ENCODE measurements at regions not wholly inside any gene's neighbourhood (a gene's known extent, or its start where the extent isn't known, plus 50 kb on each side); places are given as distances from the start of the nearest gene placed in this dataset.
A peak's percentile ranks its signal among the peaks of the same experiment; 100 is the strongest.

DNA sequence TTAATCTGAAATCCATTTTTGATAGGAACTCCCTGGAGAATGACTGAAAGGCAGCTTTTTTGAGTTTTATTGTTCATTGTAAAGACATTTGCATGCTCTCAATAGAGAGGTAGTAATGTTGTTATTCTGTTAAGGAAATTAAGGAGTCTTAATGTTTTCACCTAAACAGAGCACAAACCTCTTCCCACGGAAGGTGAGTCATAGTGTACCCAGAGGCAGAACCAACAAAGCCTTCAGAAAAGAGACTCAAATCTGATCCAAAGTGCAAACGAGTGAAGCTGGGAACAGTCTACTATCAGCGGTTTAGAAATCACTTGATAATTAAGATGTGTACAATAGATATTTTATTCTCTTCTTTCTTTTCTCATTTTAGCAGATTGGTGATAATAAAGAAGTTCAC is 470.5 kb downstream of the PLK2 start:
- Histone ChIP-seq H3K4me1 (ENCODE audit: control insufficient read depth, extremely low read depth, insufficient read depth, low read length) (peaks cover 7% of the 10 kb centered on the region), H3K9me1 (ENCODE audit: control insufficient read depth, extremely low read depth, insufficient read depth, low read length) (no peaks in the 10 kb centered on the region), H3K27ac (ENCODE audit: control insufficient read depth, insufficient read depth, low read length) (no peak overlapping the region), H3K36me3 (ENCODE audit: control insufficient read depth in 2 of 2, extremely low read depth in 1 of 2, insufficient read depth in 2 of 2, low read length in 2 of 2) (no peaks in the 10 kb centered on the region), H3K9me3 (ENCODE audit: control insufficient read depth, low read depth, low read length) (no peaks in the 10 kb centered on the region), H3K27me3 (ENCODE audit: control insufficient read depth, extremely low read depth, insufficient read depth, low read length) (no peaks in the 10 kb centered on the region), H4K20me1 (ENCODE audit: control insufficient read depth, extremely low read depth, insufficient read depth, low read length) (no peaks in the 10 kb centered on the region), H3K9ac (ENCODE audit: control insufficient read depth, extremely low read depth, insufficient read depth, low read length) (no peak overlapping the region), H3K79me2 (ENCODE audit: control insufficient read depth, insufficient read depth, low read length) (no peaks in the 10 kb centered on the region), H2AFZ (ENCODE audit: control insufficient read depth, low read length) (no peak overlapping the region), H3K4me2 (ENCODE audit: control insufficient read depth, extremely low read depth, insufficient read depth, low read depth, low read length) (peak overlapping the region; percentile 0), H3K4me3 (ENCODE audit: control insufficient read depth in 2 of 3, extremely low read depth in 1 of 3, insufficient read depth in 2 of 3, low read depth in 1 of 3, low read length in 3 of 3) (no peak overlapping the region)
- DNase-seq (ENCODE audit: low read depth, low spot score) = no peak
- dilution Hi-C loops (cut with MboI; ENCODE audit: extremely low pct_ligation_motif_present, low sequenced_read_pairs) = no loop called here
- TF ChIP-seq EZH2 (IDR thresholded peaks at IDR 0.05; ENCODE audit: low read length) = no peak
- TF ChIP-seq, protein P1, sequence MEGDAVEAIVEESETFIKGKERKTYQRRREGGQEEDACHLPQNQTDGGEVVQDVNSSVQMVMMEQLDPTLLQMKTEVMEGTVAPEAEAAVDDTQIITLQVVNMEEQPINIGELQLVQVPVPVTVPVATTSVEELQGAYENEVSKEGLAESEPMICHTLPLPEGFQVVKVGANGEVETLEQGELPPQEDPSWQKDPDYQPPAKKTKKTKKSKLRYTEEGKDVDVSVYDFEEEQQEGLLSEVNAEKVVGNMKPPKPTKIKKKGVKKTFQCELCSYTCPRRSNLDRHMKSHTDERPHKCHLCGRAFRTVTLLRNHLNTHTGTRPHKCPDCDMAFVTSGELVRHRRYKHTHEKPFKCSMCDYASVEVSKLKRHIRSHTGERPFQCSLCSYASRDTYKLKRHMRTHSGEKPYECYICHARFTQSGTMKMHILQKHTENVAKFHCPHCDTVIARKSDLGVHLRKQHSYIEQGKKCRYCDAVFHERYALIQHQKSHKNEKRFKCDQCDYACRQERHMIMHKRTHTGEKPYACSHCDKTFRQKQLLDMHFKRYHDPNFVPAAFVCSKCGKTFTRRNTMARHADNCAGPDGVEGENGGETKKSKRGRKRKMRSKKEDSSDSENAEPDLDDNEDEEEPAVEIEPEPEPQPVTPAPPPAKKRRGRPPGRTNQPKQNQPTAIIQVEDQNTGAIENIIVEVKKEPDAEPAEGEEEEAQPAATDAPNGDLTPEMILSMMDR (optimal IDR thresholded peaks at IDR 0.05 in 1 of 3, IDR thresholded peaks at IDR 0.05 in 1 of 3, conservative IDR thresholded peaks at IDR 0.05 in 1 of 3; ENCODE audit: extremely low read depth in 1 of 3, insufficient read depth in 2 of 3, low read length in 3 of 3) = no peak
- peak; percentile 86 for FAIRE-seq

- H3K27ac ChIP-seq (ENCODE audit: control insufficient read depth, insufficient read depth, low read length) = no peak overlapping the region
- no peak for TF ChIP-seq EZH2 (IDR thresholded peaks at IDR 0.05; ENCODE audit: low read length)
- TF ChIP-seq, protein P1 (optimal IDR thresholded peaks at IDR 0.05 in 1 of 3, IDR thresholded peaks at IDR 0.05 in 1 of 3, conservative IDR thresholded peaks at IDR 0.05 in 1 of 3; ENCODE audit: extremely low read depth in 1 of 3, insufficient read depth in 2 of 3, low read length in 3 of 3) = no peak
- no peak overlapping the region for H3K4me3 ChIP-seq (ENCODE audit: control insufficient read depth in 2 of 3, extremely low read depth in 1 of 3, insufficient read depth in 2 of 3, low read depth in 1 of 3, low read length in 3 of 3)
- H3K4me1 ChIP-seq (ENCODE audit: control insufficient read depth, extremely low read depth, insufficient read depth, low read length) = peaks cover 4% of the 10 kb centered on the region
- no peaks in the 10 kb centered on the region for H3K36me3 ChIP-seq (ENCODE audit: control insufficient read depth in 2 of 2, extremely low read depth in 1 of 2, insufficient read depth in 2 of 2, low read length in 2 of 2)
- H3K27me3 ChIP-seq (ENCODE audit: control insufficient read depth, extremely low read depth, insufficient read depth, low read length) = no peaks in the 10 kb centered on the region
- no peak overlapping the region for H3K9ac ChIP-seq (ENCODE audit: control insufficient read depth, extremely low read depth, insufficient read depth, low read length)
- peak overlapping the region; percentile 0 for H3K4me2 ChIP-seq (ENCODE audit: control insufficient read depth, extremely low read depth, insufficient read depth, low read depth, low read length)
- FAIRE-seq = no peak
- H4K20me1 ChIP-seq (ENCODE audit: control insufficient read depth, extremely low read depth, insufficient read depth, low read length) = no peaks in the 10 kb centered on the region
- H3K79me2 ChIP-seq (ENCODE audit: control insufficient read depth, insufficient read depth, low read length) = no peaks in the 10 kb centered on the region
- no peak for DNase-seq (ENCODE audit: low read depth, low spot score)
- dilution Hi-C loops (cut with MboI; ENCODE audit: extremely low pct_ligation_motif_present, low sequenced_read_pairs) = no loop called here
- no peak overlapping the region for H2AFZ ChIP-seq (ENCODE audit: control insufficient read depth, low read length)
- H3K9me1 ChIP-seq (ENCODE audit: control insufficient read depth, extremely low read depth, insufficient read depth, low read length) = no peaks in the 10 kb centered on the region
- no peaks in the 10 kb centered on the region for H3K9me3 ChIP-seq (ENCODE audit: control insufficient read depth, low read depth, low read length)
These were observed 471.1 kb downstream of the PLK2 start for GRCh38 chr5:57988813-57989212.
